AG09309 (cell line): ENCODE measurements at regions not wholly inside any gene's neighbourhood (a gene's known extent, or its start where the extent isn't known, plus 50 kb on each side); places are given as distances from the start of the nearest gene placed in this dataset.
"Not testable (repeated sequence)": the region's sequence is repeated elsewhere in the genome, so short reads cannot be mapped to it uniquely, and the experiment has no call there.

Experiments used
- DNase-seq: peaks from one replicate; pipeline ENCODE4 v3.0.0-alpha.2; 2010; ENCODE audit warnings: low read depth
- H3K4me3 ChIP-seq: 2 replicates; pipeline ENCODE4 v1.5.1; 2011; ENCODE audit warnings: mild to moderate bottlenecking, low read depth, low read length, moderate library complexity; ENCODE audit not compliant: control insufficient read depth
- CTCF ChIP-seq: IDR thresholded peaks from 2 replicates; pipeline ENCODE4 v1.5.1; 2011; ENCODE audit warnings: mild to moderate bottlenecking, low read depth, low read length, inconsistent platforms; ENCODE audit not compliant: insufficient read depth, control insufficient read depth; ENCODE audit errors: missing control alignments

DNA sequence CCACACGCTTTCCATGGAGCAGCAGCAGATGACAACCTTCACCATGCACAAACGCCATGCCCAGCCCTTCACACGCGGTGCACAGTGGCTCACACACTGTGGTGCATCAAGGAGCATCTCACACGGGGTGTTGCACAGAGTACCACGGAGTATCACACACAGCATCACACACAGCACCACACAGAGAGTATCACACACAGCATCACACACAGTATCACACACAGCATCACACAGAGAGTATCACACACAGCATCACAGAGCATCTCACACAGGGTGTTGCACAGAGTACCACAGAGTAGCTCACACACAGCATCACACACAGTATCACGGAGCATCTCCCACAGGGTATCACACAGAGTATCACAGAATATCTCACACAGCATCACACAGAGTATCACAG lies 122.2 kb upstream of the RAB4A start:
- no peak for TF ChIP-seq CTCF

GRCh38 chr1:229149435-229149834 lies 121.5 kb upstream of the RAB4A start:
- no peak for DNase-seq
- TF ChIP-seq CTCF, result no peak
- no peak overlapping the region for H3K4me3 ChIP-seq

More for the DNA sequence above, 122.2 kb upstream of the RAB4A start:
- no peak overlapping the region for H3K4me3 ChIP-seq
- no peak for DNase-seq

GRCh38 chr1:229150518-229150917 lies 120.4 kb upstream of the RAB4A start:
- DNase-seq, result no peak
- no peak overlapping the region for H3K4me3 ChIP-seq
- no peak for TF ChIP-seq CTCF

- H3K4me3 ChIP-seq, DNase-seq: not testable (repeated sequence)
Observed at GRCh38 chr1:229151412-229151811, 119.5 kb upstream of the RAB4A start.

- TF ChIP-seq CTCF, result no peak
- no peak for DNase-seq
- no peak overlapping the region for H3K4me3 ChIP-seq
Observed at GRCh38 chr1:229152311-229152710, 118.6 kb upstream of the RAB4A start.

DNA sequence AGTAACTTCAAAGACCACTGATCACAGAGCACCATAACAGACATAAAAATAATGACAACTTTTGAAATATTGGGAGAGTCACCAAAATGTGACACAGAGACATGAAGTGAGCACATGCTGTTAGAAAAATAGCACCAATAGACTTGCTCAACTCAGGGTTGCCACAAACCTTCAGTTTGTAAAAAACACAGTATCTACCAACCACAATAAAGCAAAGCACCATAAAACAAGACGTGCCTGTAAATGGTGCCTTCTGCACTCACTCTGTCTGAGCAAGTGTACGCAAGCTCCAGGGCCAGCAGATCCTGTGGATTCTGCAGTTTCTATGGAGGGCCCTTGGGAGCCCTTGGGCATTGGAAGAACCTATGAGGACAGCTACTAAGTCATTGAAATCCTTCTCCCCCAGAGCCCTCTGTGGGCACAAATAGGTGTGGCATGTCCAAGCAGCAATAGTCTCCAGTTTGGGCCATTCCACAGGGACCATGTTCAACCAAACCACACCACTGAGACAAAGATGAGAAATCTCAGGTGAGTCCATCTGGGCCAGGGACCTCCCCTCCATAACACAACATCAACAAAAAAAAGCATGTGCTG lies 116.9 kb upstream of the RAB4A start:
- DNase-seq, result no peak
- TF ChIP-seq CTCF, result no peak
- H3K4me3 ChIP-seq, result no peak overlapping the region

DNA sequence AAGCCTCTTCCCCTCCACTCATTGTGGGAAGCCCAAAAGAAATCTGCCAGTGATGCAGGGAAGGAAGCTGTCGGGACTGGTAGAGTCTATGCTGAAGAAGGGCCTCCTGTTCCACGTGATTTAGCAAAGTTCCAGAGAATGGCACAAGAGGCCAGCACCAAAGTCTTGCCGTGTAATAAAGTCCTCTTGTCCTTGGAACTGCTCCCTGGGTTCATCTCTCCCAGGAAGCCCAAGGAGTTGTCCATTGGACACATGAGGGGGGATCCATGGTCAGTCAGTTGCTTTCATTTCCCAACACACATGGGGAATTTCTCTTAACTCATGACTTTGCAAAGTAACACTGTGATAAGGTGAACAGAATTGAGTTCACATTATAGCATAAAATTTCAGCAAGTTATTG lies 116.1 kb upstream of the RAB4A start:
- DNase-seq, result no peak
- no peak overlapping the region for H3K4me3 ChIP-seq
- TF ChIP-seq CTCF, result no peak
